Neural crest cell (in vitro differentiated cells): ENCODE measurements at regions not wholly inside any gene's neighbourhood (a gene's known extent, or its start where the extent isn't known, plus 50 kb on each side); places are given as distances from the start of the nearest gene placed in this dataset.
"Not testable (repeated sequence)": the region's sequence is repeated elsewhere in the genome, so short reads cannot be mapped to it uniquely, and the experiment has no call there.

ENCODE experiments used
- DNase-seq: peaks from one replicate; pipeline ENCODE4 v3.0.0; 2021; ENCODE audit warnings: low read depth, mixed read lengths, low spot score
- H3K27ac Mint-ChIP-seq: one replicate; pipeline ENCODE4 v1.8.0; 2021; ENCODE audit warnings: mild to moderate bottlenecking, mixed read lengths; ENCODE audit not compliant: unreplicated experiment
- H3K27me3 Mint-ChIP-seq: 2 replicates; pipeline ENCODE4 v1.8.0; 2021; ENCODE audit warnings: low read depth, mild to moderate bottlenecking, mixed read lengths
- H3K36me3 Mint-ChIP-seq: 2 replicates; pipeline ENCODE4 v1.8.0; 2021; ENCODE audit warnings: low read depth, mild to moderate bottlenecking, mixed read lengths
- H3K4me1 Mint-ChIP-seq: 2 replicates; pipeline ENCODE4 v1.8.0; 2021; ENCODE audit warnings: mixed read lengths
- H3K4me3 Mint-ChIP-seq: one replicate; pipeline ENCODE4 v1.8.0; 2021; ENCODE audit warnings: mild to moderate bottlenecking, mixed read lengths
- H3K9me3 Mint-ChIP-seq: 2 replicates; pipeline ENCODE4 v1.8.0; 2021; ENCODE audit warnings: mixed read lengths
- CTCF ChIP-seq: fragments of 200-600 bp; sonication (generic); conservative IDR thresholded peaks from 2 replicates; pipeline ENCODE4 v1.5.0; 2021; ENCODE audit warnings: antibody characterized with exemption, mild to moderate bottlenecking

GRCh38 chr7:150000780-150001599 is 127.2 kb downstream of the ATP6V0E2 start:
- peak; percentile 5 for DNase-seq
- H3K4me3 Mint-ChIP-seq, H3K4me1 Mint-ChIP-seq, H3K9me3 Mint-ChIP-seq, H3K27me3 Mint-ChIP-seq, H3K36me3 Mint-ChIP-seq, H3K27ac Mint-ChIP-seq: not testable (repeated sequence)
- TF ChIP-seq CTCF: peak; percentile 45

- H3K36me3 Mint-ChIP-seq: no peaks in the 10 kb centered on the region
- no peak for TF ChIP-seq CTCF
- H3K27ac Mint-ChIP-seq: no peak overlapping the region
- H3K4me1 Mint-ChIP-seq: no peaks in the 10 kb centered on the region
- H3K27me3 Mint-ChIP-seq: peaks cover 7% of the 10 kb centered on the region
- no peak for DNase-seq
- no peaks in the 10 kb centered on the region for H3K9me3 Mint-ChIP-seq
- no peak overlapping the region for H3K4me3 Mint-ChIP-seq
Observed at GRCh38 chr7:150003304-150003810, 129.6 kb downstream of the ATP6V0E2 start.

- not testable (repeated sequence) for H3K36me3 Mint-ChIP-seq, H3K4me3 Mint-ChIP-seq, H3K27ac Mint-ChIP-seq, H3K9me3 Mint-ChIP-seq, H3K27me3 Mint-ChIP-seq, H3K4me1 Mint-ChIP-seq, DNase-seq
Observed at GRCh38 chr7:150003973-150004372, 130.2 kb downstream of the ATP6V0E2 start.

- H3K4me3 Mint-ChIP-seq, H3K9me3 Mint-ChIP-seq, DNase-seq, H3K27me3 Mint-ChIP-seq, H3K4me1 Mint-ChIP-seq, H3K36me3 Mint-ChIP-seq, H3K27ac Mint-ChIP-seq: not testable (repeated sequence)
Observed at GRCh38 chr7:150004843-150005242, 131.1 kb downstream of the ATP6V0E2 start.

GRCh38 chr7:150009620-150010303 is 136.0 kb downstream of the ATP6V0E2 start:
- H3K36me3 Mint-ChIP-seq, H3K9me3 Mint-ChIP-seq, H3K4me1 Mint-ChIP-seq, H3K27ac Mint-ChIP-seq, H3K4me3 Mint-ChIP-seq, H3K27me3 Mint-ChIP-seq, DNase-seq: not testable (repeated sequence)

GRCh38 chr7:150016651-150017189 is 143.0 kb downstream of the ATP6V0E2 start:
- DNase-seq, H3K4me1 Mint-ChIP-seq, H3K4me3 Mint-ChIP-seq, H3K27ac Mint-ChIP-seq, H3K36me3 Mint-ChIP-seq, H3K9me3 Mint-ChIP-seq: not testable (repeated sequence)
- H3K27me3 Mint-ChIP-seq: peaks cover 13% of the 10 kb centered on the region

GRCh38 chr7:150020210-150020609 is 146.4 kb downstream of the ATP6V0E2 start:
- not testable (repeated sequence) for H3K4me1 Mint-ChIP-seq

GRCh38 chr7:150024550-150025490 is 151.1 kb downstream of the ATP6V0E2 start:
- not testable (repeated sequence) for H3K27ac Mint-ChIP-seq, H3K4me3 Mint-ChIP-seq, H3K4me1 Mint-ChIP-seq, DNase-seq, H3K36me3 Mint-ChIP-seq, H3K9me3 Mint-ChIP-seq
- peaks cover 14% of the 10 kb centered on the region for H3K27me3 Mint-ChIP-seq

More at GRCh38 chr7:150020210-150020609, 146.4 kb downstream of the ATP6V0E2 start:
- not testable (repeated sequence) for H3K9me3 Mint-ChIP-seq, H3K36me3 Mint-ChIP-seq, H3K27ac Mint-ChIP-seq, H3K4me3 Mint-ChIP-seq, DNase-seq
- H3K27me3 Mint-ChIP-seq: peaks cover 23% of the 10 kb centered on the region

- peaks cover 12% of the 10 kb centered on the region for H3K27me3 Mint-ChIP-seq
- H3K9me3 Mint-ChIP-seq, H3K36me3 Mint-ChIP-seq, H3K4me1 Mint-ChIP-seq, H3K27ac Mint-ChIP-seq, DNase-seq, H3K4me3 Mint-ChIP-seq: not testable (repeated sequence)
Observed at GRCh38 chr7:150025802-150026201, 152.0 kb downstream of the ATP6V0E2 start.

GRCh38 chr7:150028344-150029012 is 154.7 kb downstream of the ATP6V0E2 start:
- H3K27me3 Mint-ChIP-seq, H3K4me3 Mint-ChIP-seq, H3K9me3 Mint-ChIP-seq, H3K4me1 Mint-ChIP-seq, DNase-seq, H3K36me3 Mint-ChIP-seq, H3K27ac Mint-ChIP-seq: not testable (repeated sequence)
